NB4 (cell line): ENCODE measurements at regions not wholly inside any gene's neighbourhood (a gene's known extent, or its start where the extent isn't known, plus 50 kb on each side); places are given as distances from the start of the nearest gene placed in this dataset.

Experiments
- DNase-seq: peaks from one replicate; pipeline ENCODE4 v3.0.0; 2010; ENCODE audit warnings: low read depth
- H3K4me3 ChIP-seq: one replicate; pipeline ENCODE4 v1.5.1; 2011; ENCODE audit warnings: mild to moderate bottlenecking, low read depth, low read length, moderate library complexity
- CTCF ChIP-seq: IDR thresholded peaks from one replicate; pipeline ENCODE4 v1.5.1; 2012; ENCODE audit warnings: low read depth, low read length
- MAX ChIP-seq: IDR thresholded peaks from 2 replicates; pipeline ENCODE4 v1.6.1; 2011; ENCODE audit warnings: low read depth, low read length
- MYC ChIP-seq: IDR thresholded peaks from 2 replicates; pipeline ENCODE4 v1.6.1; 2011; ENCODE audit warnings: low read depth, low read length
- POLR2A ChIP-seq: IDR thresholded peaks from 2 replicates; pipeline ENCODE4 v1.6.1; 2011; ENCODE audit warnings: mild to moderate bottlenecking; ENCODE audit not compliant: insufficient read length; ENCODE audit errors: extremely low read depth

GRCh38 chr20:57097245-57097915 lies 169.1 kb downstream of the BMP7 start:
- H3K4me3 ChIP-seq: no peak overlapping the region
- no peak for DNase-seq
- TF ChIP-seq MAX (no peak), CTCF (no peak), MYC (no peak), POLR2A (no peak)

GRCh38 chr20:57102160-57102559 lies 164.3 kb downstream of the BMP7 start:
- TF ChIP-seq CTCF (no peak), MYC (no peak), POLR2A (no peak), MAX (no peak)
- DNase-seq: no peak
- no peak overlapping the region for H3K4me3 ChIP-seq

GRCh38 chr20:57102566-57102965 lies 163.9 kb downstream of the BMP7 start:
- no peak for DNase-seq
- TF ChIP-seq MAX (no peak), POLR2A (no peak), MYC (no peak), CTCF (no peak)
- no peak overlapping the region for H3K4me3 ChIP-seq

GRCh38 chr20:57103146-57103800 lies 163.2 kb downstream of the BMP7 start:
- DNase-seq: no peak
- no peak for TF ChIP-seq MAX
- TF ChIP-seq POLR2A: no peak
- no peak for TF ChIP-seq MYC
- TF ChIP-seq CTCF: no peak
- no peak overlapping the region for H3K4me3 ChIP-seq

GRCh38 chr20:57104113-57104512 lies 162.3 kb downstream of the BMP7 start:
- no peak for TF ChIP-seq CTCF
- TF ChIP-seq MYC: no peak
- no peak for TF ChIP-seq MAX
- no peak for TF ChIP-seq POLR2A
- H3K4me3 ChIP-seq: no peak overlapping the region
- DNase-seq: no peak
